ENCODE measurements at regions not wholly inside any gene's neighbourhood (a gene's known extent, or its start where the extent isn't known, plus 50 kb on each side); places are given as distances from the start of the nearest gene placed in this dataset.

GRCh38 chrX:40933706-40934425 is 151.4 kb upstream of the USP9X start:
- TF ChIP-seq CTCF (conservative IDR thresholded peaks at IDR 0.05; ENCODE audit: low read length) (no peak), EZH2phosphoT487 (IDR thresholded peaks at IDR 0.05; ENCODE audit: borderline replicate concordance, low read depth, low read length) (no peak)

Measured in OCI-LY7 (cell line).